Thymus (tissue), 11 donors: ENCODE measurements at regions not wholly inside any gene's neighbourhood (a gene's known extent, or its start where the extent isn't known, plus 50 kb on each side); places are given as distances from the start of the nearest gene placed in this dataset.

Source experiments
- DNase-seq, 9 donors: peaks; one replicate each; pipeline ENCODE4 v3.0.0-alpha.2; 2013; ENCODE audit warnings: low spot score in 9 of 9, low read depth in 6 of 9, missing footprints in 1 of 9
- H3K27ac ChIP-seq, 2 donors: one replicate each; pipeline ENCODE4 v1.5.1; 2013; ENCODE audit warnings: control low read depth in 1 of 2, low read depth in 1 of 2, low read length in 1 of 2, mild to moderate bottlenecking in 1 of 2, moderate library complexity in 1 of 2
- H3K27me3 ChIP-seq, 2 donors: one replicate each; pipeline ENCODE4 v1.5.1; 2013; ENCODE audit warnings: low read length in 1 of 2; ENCODE audit not compliant: control insufficient read depth in 2 of 2, insufficient read depth in 1 of 2
- H3K36me3 ChIP-seq, 2 donors: one replicate each; pipeline ENCODE4 v1.5.1; 2013; ENCODE audit warnings: low read length in 1 of 2, mild to moderate bottlenecking in 1 of 2, moderate library complexity in 1 of 2; ENCODE audit not compliant: control insufficient read depth in 2 of 2, insufficient read depth in 2 of 2
- H3K4me1 ChIP-seq, 2 donors: one replicate each; pipeline ENCODE4 v1.5.1; 2013; ENCODE audit warnings: low read length in 2 of 2; ENCODE audit not compliant: control insufficient read depth in 2 of 2, insufficient read depth in 2 of 2
- H3K4me3 ChIP-seq, 2 donors: one replicate each; pipeline ENCODE4 v1.5.1; 2013; ENCODE audit warnings: low read length in 2 of 2, control low read depth in 1 of 2, mild to moderate bottlenecking in 1 of 2
- H3K9me3 ChIP-seq, 2 donors: one replicate each; pipeline ENCODE4 v1.5.1; 2013; ENCODE audit warnings: low read length in 1 of 2, mild to moderate bottlenecking in 1 of 2; ENCODE audit not compliant: control insufficient read depth in 2 of 2, insufficient read depth in 1 of 2
- WGBS: extraction: QIAGEN DNeasy Blood & Tissue Kit; methylation state at CpG from one replicate; pipeline ENCODE4 v1.1.7; 2013; 5-methylcytosine and 5-hydroxymethylcytosine counted together
- donor health status: healthy.

DNA sequence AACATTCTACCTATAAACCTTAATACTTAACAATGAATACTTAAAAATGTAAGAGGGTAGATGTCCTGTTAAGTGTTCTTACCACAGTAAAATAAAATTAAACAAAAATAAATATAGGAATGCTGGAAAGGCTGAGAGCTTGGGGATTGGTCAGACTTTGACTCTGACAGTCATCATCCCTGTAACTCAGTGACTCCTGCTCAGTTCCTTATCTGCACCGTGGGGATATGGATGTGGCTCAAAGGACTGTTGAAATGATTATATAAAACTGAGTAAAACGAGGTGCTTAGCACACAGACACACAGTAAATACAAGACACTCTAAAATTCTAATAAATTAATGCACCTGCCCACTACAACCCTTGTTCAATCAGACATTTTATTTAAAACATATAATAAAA lies 338.6 kb downstream of the TMEM114 start:
- WGBS: 46% methylated on average over 2 of the region's 2 CpGs
- Histone ChIP-seq H3K36me3 (no peaks in the 10 kb centered on the region), H3K4me3 (no peak overlapping the region), H3K27me3 (no peaks in the 10 kb centered on the region), H3K4me1 (no peaks in the 10 kb centered on the region), H3K27ac (no peak overlapping the region), H3K9me3 (no peaks in the 10 kb centered on the region)
- no peak for DNase-seq

- WGBS: 84% methylated on average over 3 of the region's 3 CpGs
- no peak overlapping the region for H3K27ac ChIP-seq
- no peaks in the 10 kb centered on the region for H3K27me3 ChIP-seq
- no peaks in the 10 kb centered on the region for H3K9me3 ChIP-seq
- H3K36me3 ChIP-seq: no peaks in the 10 kb centered on the region
- no peak for DNase-seq
- H3K4me3 ChIP-seq: no peak overlapping the region
- no peaks in the 10 kb centered on the region for H3K4me1 ChIP-seq
Measured at GRCh38 chr16:8251298-8251697, 339.0 kb downstream of the TMEM114 start.

- H3K27me3 ChIP-seq: no peaks in the 10 kb centered on the region
- H3K36me3 ChIP-seq: no peaks in the 10 kb centered on the region
- WGBS: 72% methylated on average over 8 of the region's 8 CpGs
- no peak overlapping the region for H3K4me3 ChIP-seq
- no peaks in the 10 kb centered on the region for H3K9me3 ChIP-seq
- DNase-seq: no peak
- no peak overlapping the region for H3K27ac ChIP-seq
- no peaks in the 10 kb centered on the region for H3K4me1 ChIP-seq
Measured at GRCh38 chr16:8247993-8248392, 342.3 kb downstream of the TMEM114 start.

- Histone ChIP-seq H3K36me3 (no peaks in the 10 kb centered on the region), H3K4me1 (no peaks in the 10 kb centered on the region), H3K27ac (no peak overlapping the region), H3K27me3 (no peaks in the 10 kb centered on the region), H3K4me3 (no peak overlapping the region), H3K9me3 (no peaks in the 10 kb centered on the region)
- 75% methylated on average over 4 of the region's 4 CpGs for WGBS
- DNase-seq: no peak
Measured at GRCh38 chr16:8243981-8244380, 346.3 kb downstream of the TMEM114 start.

GRCh38 chr16:8241408-8241807 lies 348.9 kb downstream of the TMEM114 start:
- no peak overlapping the region for H3K27ac ChIP-seq
- no peaks in the 10 kb centered on the region for H3K27me3 ChIP-seq
- no peaks in the 10 kb centered on the region for H3K36me3 ChIP-seq
- H3K9me3 ChIP-seq: no peaks in the 10 kb centered on the region
- no peaks in the 10 kb centered on the region for H3K4me1 ChIP-seq
- 80% methylated on average over 3 of the region's 3 CpGs for WGBS
- no peak for DNase-seq
- H3K4me3 ChIP-seq: no peak overlapping the region

- H3K9me3 ChIP-seq: no peaks in the 10 kb centered on the region
- no peaks in the 10 kb centered on the region for H3K4me1 ChIP-seq
- 90% methylated on average over 2 of the region's 2 CpGs for WGBS
- H3K27me3 ChIP-seq: no peaks in the 10 kb centered on the region
- H3K36me3 ChIP-seq: no peaks in the 10 kb centered on the region
- no peak overlapping the region for H3K27ac ChIP-seq
- DNase-seq: no peak
- no peak overlapping the region for H3K4me3 ChIP-seq
Measured at GRCh38 chr16:8239443-8239842, 350.9 kb downstream of the TMEM114 start.

DNA sequence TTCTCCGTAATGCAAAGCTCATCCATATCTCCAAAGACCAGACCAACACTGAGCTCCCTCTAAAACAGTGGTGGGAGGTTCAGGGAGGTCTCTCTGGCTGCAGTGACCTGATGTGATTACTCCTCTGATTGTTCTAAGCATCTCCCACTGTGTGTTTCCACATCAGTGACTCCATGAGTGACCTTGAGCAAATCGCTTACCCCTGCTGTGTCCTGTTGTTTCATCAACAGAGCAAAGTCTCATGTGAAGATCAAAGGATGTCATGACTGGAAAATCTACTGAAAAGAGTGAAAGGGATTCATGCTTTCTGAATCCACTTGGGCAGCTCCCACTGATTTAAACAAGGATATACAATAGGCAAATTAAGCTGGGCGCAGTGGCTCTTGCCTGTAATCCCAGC lies 352.9 kb downstream of the TMEM114 start:
- no peak overlapping the region for H3K4me3 ChIP-seq
- DNase-seq: no peak
- no peaks in the 10 kb centered on the region for H3K36me3 ChIP-seq
- no peaks in the 10 kb centered on the region for H3K4me1 ChIP-seq
- 92% methylated on average over 3 of the region's 3 CpGs for WGBS
- H3K27ac ChIP-seq: no peak overlapping the region
- H3K27me3 ChIP-seq: no peaks in the 10 kb centered on the region
- H3K9me3 ChIP-seq: no peaks in the 10 kb centered on the region

DNA sequence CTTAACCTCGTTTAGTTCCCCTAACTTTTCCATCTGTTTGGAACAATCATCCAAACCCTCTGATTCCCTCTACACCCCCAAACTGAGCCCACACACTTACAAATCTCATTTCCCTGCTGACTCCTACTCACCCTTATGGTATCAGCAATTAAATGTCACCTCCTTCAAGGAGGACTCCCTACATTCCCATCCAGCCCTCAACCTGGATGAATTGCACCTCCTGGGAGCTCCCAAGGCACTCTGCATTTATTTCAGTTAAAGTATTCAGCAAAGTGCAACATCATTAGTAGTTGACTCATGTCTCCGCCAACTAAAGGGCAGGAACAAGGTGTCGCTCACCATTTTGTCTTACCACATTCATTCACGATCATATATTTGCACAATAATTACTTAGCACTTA lies 353.5 kb downstream of the TMEM114 start:
- H3K27ac ChIP-seq: no peak overlapping the region
- WGBS: 87% methylated on average over 4 of the region's 4 CpGs
- no peak for DNase-seq
- no peak overlapping the region for H3K4me3 ChIP-seq
- H3K27me3 ChIP-seq: no peaks in the 10 kb centered on the region
- H3K9me3 ChIP-seq: no peaks in the 10 kb centered on the region
- no peaks in the 10 kb centered on the region for H3K36me3 ChIP-seq
- no peaks in the 10 kb centered on the region for H3K4me1 ChIP-seq

DNA sequence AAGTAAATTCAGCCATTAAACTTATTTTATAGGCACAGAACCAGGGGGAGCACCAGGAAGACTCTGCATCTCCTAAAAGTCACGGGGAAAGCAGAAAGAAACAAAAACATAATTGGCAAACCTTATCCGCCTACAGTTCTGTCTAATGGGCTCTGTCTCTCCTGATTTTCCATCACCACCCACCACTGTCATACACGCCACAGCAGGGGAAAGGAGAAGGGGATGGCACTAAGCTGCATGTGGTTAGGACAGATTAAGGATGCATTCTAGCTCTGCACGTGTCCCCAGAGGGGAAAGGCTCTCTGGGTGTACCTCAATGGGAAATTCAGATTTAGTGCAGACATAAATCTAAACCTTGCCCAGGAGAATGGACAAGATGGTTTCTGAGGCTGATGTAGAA lies 359.8 kb downstream of the TMEM114 start:
- 78% methylated on average over 4 of the region's 4 CpGs for WGBS
- Histone ChIP-seq H3K27me3 (no peaks in the 10 kb centered on the region), H3K4me3 (no peak overlapping the region), H3K4me1 (no peaks in the 10 kb centered on the region), H3K36me3 (no peaks in the 10 kb centered on the region), H3K9me3 (no peaks in the 10 kb centered on the region), H3K27ac (no peak overlapping the region)
- DNase-seq: no peak

DNA sequence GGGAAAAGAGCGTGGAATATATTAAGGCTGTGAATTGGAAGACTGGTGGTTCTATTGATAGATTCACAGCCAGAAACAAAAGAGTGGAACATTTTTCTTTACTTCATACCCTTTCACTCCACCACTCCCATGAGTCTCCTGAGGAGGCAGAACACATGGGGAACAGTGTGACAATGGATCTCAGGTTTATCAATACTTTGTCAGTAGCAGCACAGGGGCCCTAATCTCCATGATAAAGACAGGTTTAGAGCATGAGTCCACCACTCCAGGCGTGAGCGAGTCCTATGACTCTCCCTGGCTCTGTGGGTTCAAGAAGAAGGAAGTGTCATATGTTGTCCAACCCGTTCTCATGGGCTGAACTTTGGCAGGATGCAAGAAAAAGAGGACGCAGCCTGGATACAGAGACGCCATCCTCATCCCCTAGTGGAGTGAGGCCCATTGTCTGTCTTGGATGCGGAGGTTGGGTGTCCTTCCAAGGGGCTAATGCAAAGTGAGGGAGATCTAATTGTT lies 361.2 kb downstream of the TMEM114 start:
- Histone ChIP-seq H3K27ac (no peak overlapping the region), H3K9me3 (no peaks in the 10 kb centered on the region), H3K4me3 (no peak overlapping the region), H3K27me3 (no peaks in the 10 kb centered on the region), H3K36me3 (no peaks in the 10 kb centered on the region), H3K4me1 (no peaks in the 10 kb centered on the region)
- 78% methylated on average over 7 of the region's 7 CpGs for whole genome bisulfite sequencing
- no peak for DNase-seq
